Neural progenitor cell (in vitro differentiated cells): ENCODE measurements at regions not wholly inside any gene's neighbourhood (a gene's known extent, or its start where the extent isn't known, plus 50 kb on each side); places are given as distances from the start of the nearest gene placed in this dataset.

Experiments used
- DNase-seq: peaks from one replicate; pipeline ENCODE4 v3.0.0-alpha.2; 2016; ENCODE audit warnings: low spot score
- H2AFZ ChIP-seq: fragments of 200-600 bp; sonication (generic); replicated peaks from 2 replicates; pipeline ENCODE4 v1.6.1; 2016; ENCODE audit warnings: antibody characterized with exemption
- H3F3A ChIP-seq: fragments of 200-600 bp; sonication (generic); 2 replicates; pipeline ENCODE4 v1.6.1; 2016; ENCODE audit warnings: antibody characterized with exemption, low read depth
- H3K27ac ChIP-seq: fragments of 200-600 bp; sonication (generic); 2 replicates; pipeline ENCODE4 v1.5.1; 2016; ENCODE audit warnings: mild to moderate bottlenecking
- H3K27me3 ChIP-seq: fragments of 200-600 bp; sonication (generic); 2 replicates; pipeline ENCODE4 v1.6.1; 2016; ENCODE audit warnings: mild to moderate bottlenecking, moderate library complexity
- H3K36me3 ChIP-seq: fragments of 200-600 bp; sonication (generic); 2 replicates; pipeline ENCODE4 v1.5.1; 2016
- H3K4me1 ChIP-seq: fragments of 200-600 bp; sonication (generic); 2 replicates; pipeline ENCODE4 v1.6.1; 2016; ENCODE audit warnings: mixed run types
- H3K4me2 ChIP-seq: fragments of 200-600 bp; sonication (generic); 2 replicates; pipeline ENCODE4 v1.6.1; 2016
- H3K4me3 ChIP-seq: fragments of 200-600 bp; sonication (generic); 2 replicates; pipeline ENCODE4 v1.5.1; 2016
- H3K79me2 ChIP-seq: fragments of 200-600 bp; sonication (generic); 2 replicates; pipeline ENCODE4 v1.6.1; 2016; ENCODE audit warnings: low read depth
- H3K9ac ChIP-seq: fragments of 200-600 bp; sonication (generic); 2 replicates; pipeline ENCODE4 v1.6.1; 2016
- H3K9me3 ChIP-seq: fragments of 200-600 bp; sonication (generic); 2 replicates; pipeline ENCODE4 v1.5.1; 2016; ENCODE audit warnings: low read depth
- H4K20me1 ChIP-seq: fragments of 200-600 bp; sonication (generic); 2 replicates; pipeline ENCODE4 v1.6.1; 2016; ENCODE audit warnings: low read depth
- H3K27ac Mint-ChIP-seq: 3 replicates; pipeline ENCODE4 v1.8.0; 2021; ENCODE audit warnings: mixed read lengths
- H3K27me3 Mint-ChIP-seq: 2 replicates; pipeline ENCODE4 v1.8.0; 2022; ENCODE audit warnings: low read depth, mild to moderate bottlenecking, inconsistent platforms, moderate library complexity, mixed read lengths; ENCODE audit not compliant: insufficient read depth
- H3K36me3 Mint-ChIP-seq: 3 replicates; pipeline ENCODE4 v1.8.0; 2021; ENCODE audit warnings: mixed read lengths
- H3K4me1 Mint-ChIP-seq: 3 replicates; pipeline ENCODE4 v1.8.0; 2021; ENCODE audit warnings: mixed read lengths
- H3K4me3 Mint-ChIP-seq: 3 replicates; pipeline ENCODE4 v1.8.0; 2021; ENCODE audit warnings: mild to moderate bottlenecking, moderate library complexity, mixed read lengths
- H3K9me3 Mint-ChIP-seq: 3 replicates; pipeline ENCODE4 v1.8.0; 2020; ENCODE audit warnings: mixed read lengths
- EZH2 ChIP-seq: fragments of 200-600 bp; sonication (generic); IDR thresholded peaks from 2 replicates; pipeline ENCODE4 v1.6.1; 2017; ENCODE audit warnings: antibody characterized with exemption, mild to moderate bottlenecking, moderate library complexity
- EZH2phosphoT487 ChIP-seq: fragments of 200-600 bp; sonication (generic); IDR thresholded peaks from 2 replicates; pipeline ENCODE4 v1.6.1; 2017; ENCODE audit warnings: antibody characterized with exemption
- TF ChIP-seq, protein P1 (sequence below): fragments of 200-600 bp; sonication (generic); IDR thresholded peaks from 2 replicates; pipeline ENCODE4 v1.5.1; 2017; ENCODE audit warnings: antibody characterized with exemption, mild to moderate bottlenecking

DNA sequence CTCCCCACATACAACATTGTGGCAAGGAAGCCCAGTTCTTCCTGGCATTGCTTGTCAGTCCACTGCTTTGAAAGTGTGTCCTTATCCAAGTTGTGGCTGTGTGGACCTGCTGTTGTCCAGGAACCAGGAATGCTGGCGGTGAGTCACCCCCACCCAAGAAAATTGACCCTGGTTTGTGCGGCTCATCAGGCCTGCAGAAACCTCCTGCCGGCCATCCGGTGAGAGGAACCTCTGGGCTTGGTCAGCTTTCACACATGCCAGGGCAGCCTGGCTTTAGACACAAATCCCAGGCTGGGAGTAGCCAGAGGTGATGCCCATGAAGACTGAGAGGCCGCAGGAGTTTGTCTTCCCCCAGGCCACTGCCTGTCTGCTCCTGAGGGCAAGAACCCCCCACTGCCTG lies 223.6 kb downstream of the TTLL2 start:
- H3K9me3 ChIP-seq: no peaks in the 10 kb centered on the region
- H3K36me3 ChIP-seq: no peaks in the 10 kb centered on the region
- no peak for TF ChIP-seq EZH2
- H3K4me2 ChIP-seq: no peak overlapping the region
- Mint-ChIP-seq H3K27ac (no peak overlapping the region), H3K4me1 (peaks cover 6% of the 10 kb centered on the region), H3K27me3 (peaks cover 5% of the 10 kb centered on the region), H3K36me3 (no peaks in the 10 kb centered on the region), H3K9me3 (no peaks in the 10 kb centered on the region), H3K4me3 (no peak overlapping the region)
- H3K27me3 ChIP-seq: no peaks in the 10 kb centered on the region
- H3F3A ChIP-seq: no peaks in the 10 kb centered on the region
- H3K79me2 ChIP-seq: no peaks in the 10 kb centered on the region
- no peak overlapping the region for H3K4me3 ChIP-seq
- no peak overlapping the region for H3K27ac ChIP-seq
- no peak overlapping the region for H2AFZ ChIP-seq
- no peak for DNase-seq
- H3K9ac ChIP-seq: no peak overlapping the region
- H4K20me1 ChIP-seq: no peaks in the 10 kb centered on the region
- no peaks in the 10 kb centered on the region for H3K4me1 ChIP-seq

DNA sequence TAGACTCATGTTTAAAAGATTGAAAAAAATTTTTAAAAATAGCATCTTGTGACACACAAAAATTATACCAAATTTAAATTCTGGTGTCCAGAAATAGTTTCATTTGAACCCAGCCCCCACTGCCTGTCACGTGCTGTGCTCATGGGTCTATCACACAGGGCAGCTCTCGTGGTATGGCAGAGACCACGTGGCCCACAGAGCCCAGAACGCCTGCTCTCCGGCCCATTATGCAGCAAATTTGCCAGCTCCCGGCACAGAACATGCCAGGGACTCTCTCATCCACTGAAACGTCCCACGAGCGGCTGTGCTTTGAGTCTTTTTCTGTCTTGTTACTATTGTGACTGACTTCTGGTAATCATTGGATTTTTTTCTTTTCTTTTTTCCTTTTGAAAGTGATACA lies 224.3 kb downstream of the TTLL2 start:
- Histone ChIP-seq H3K27ac (no peak overlapping the region), H4K20me1 (no peaks in the 10 kb centered on the region), H3K27me3 (no peaks in the 10 kb centered on the region), H3K4me3 (no peak overlapping the region), H3F3A (no peaks in the 10 kb centered on the region), H3K9ac (no peak overlapping the region), H2AFZ (no peak overlapping the region), H3K9me3 (no peaks in the 10 kb centered on the region), H3K36me3 (no peaks in the 10 kb centered on the region), H3K4me2 (no peak overlapping the region), H3K4me1 (no peaks in the 10 kb centered on the region), H3K79me2 (no peaks in the 10 kb centered on the region)
- no peak overlapping the region for H3K27ac Mint-ChIP-seq
- no peaks in the 10 kb centered on the region for H3K36me3 Mint-ChIP-seq
- peaks cover 12% of the 10 kb centered on the region for H3K4me1 Mint-ChIP-seq
- DNase-seq: no peak
- peaks cover 6% of the 10 kb centered on the region for H3K27me3 Mint-ChIP-seq
- TF ChIP-seq EZH2phosphoT487 (no peak), EZH2 (no peak)
- TF ChIP-seq, protein P1, sequence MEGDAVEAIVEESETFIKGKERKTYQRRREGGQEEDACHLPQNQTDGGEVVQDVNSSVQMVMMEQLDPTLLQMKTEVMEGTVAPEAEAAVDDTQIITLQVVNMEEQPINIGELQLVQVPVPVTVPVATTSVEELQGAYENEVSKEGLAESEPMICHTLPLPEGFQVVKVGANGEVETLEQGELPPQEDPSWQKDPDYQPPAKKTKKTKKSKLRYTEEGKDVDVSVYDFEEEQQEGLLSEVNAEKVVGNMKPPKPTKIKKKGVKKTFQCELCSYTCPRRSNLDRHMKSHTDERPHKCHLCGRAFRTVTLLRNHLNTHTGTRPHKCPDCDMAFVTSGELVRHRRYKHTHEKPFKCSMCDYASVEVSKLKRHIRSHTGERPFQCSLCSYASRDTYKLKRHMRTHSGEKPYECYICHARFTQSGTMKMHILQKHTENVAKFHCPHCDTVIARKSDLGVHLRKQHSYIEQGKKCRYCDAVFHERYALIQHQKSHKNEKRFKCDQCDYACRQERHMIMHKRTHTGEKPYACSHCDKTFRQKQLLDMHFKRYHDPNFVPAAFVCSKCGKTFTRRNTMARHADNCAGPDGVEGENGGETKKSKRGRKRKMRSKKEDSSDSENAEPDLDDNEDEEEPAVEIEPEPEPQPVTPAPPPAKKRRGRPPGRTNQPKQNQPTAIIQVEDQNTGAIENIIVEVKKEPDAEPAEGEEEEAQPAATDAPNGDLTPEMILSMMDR: no peak
- H3K4me3 Mint-ChIP-seq: no peak overlapping the region
- no peaks in the 10 kb centered on the region for H3K9me3 Mint-ChIP-seq

DNA sequence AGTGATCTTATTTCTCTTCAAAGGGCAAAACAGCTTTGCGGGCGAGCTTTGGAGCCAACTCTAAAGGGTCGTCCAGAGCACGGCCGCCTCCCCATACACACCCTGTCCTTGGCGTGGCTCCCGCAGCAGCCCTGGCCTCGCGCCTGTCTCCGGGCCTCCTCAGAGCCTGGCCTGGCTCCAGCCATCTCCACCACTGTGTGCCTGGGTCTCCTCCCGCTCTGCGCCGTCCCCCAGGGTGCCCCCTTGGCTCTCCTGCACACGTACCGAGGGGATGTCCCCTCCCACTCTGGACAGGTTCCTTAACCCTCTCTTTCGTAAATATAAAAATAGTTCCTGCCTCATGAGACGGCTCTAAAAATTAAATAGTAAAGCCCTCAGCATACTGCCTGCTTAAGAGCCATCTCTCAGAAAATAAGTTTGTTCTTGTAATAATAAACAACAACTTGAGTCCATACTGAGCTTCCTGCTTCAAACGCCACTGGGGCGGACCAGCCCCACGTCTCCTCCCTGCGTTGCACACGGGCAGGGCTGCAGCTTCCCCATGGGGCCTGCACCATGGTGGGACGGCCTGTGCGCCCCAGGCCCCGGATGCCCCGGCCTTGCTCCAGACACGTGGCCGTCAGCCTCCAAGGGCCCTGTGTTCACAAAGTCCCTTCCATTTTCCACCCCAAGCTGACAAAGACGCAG lies 226.2 kb downstream of the TTLL2 start:
- peaks cover 6% of the 10 kb centered on the region for H3K9me3 Mint-ChIP-seq
- no peak overlapping the region for H3K4me3 Mint-ChIP-seq
- Histone ChIP-seq H3F3A (no peaks in the 10 kb centered on the region), H2AFZ (no peak overlapping the region), H3K27ac (no peak overlapping the region), H3K79me2 (no peaks in the 10 kb centered on the region), H3K4me1 (no peaks in the 10 kb centered on the region), H3K27me3 (no peaks in the 10 kb centered on the region), H3K4me2 (no peak overlapping the region), H3K9me3 (no peaks in the 10 kb centered on the region), H4K20me1 (no peaks in the 10 kb centered on the region), H3K4me3 (no peak overlapping the region), H3K36me3 (no peaks in the 10 kb centered on the region), H3K9ac (no peak overlapping the region)
- TF ChIP-seq EZH2: no peak
- TF ChIP-seq, protein P1: no peak
- no peak for TF ChIP-seq EZH2phosphoT487
- no peak for DNase-seq
- peaks cover 8% of the 10 kb centered on the region for H3K27me3 Mint-ChIP-seq
- no peaks in the 10 kb centered on the region for H3K36me3 Mint-ChIP-seq
- H3K27ac Mint-ChIP-seq: no peak overlapping the region
- H3K4me1 Mint-ChIP-seq: peaks cover 12% of the 10 kb centered on the region

DNA sequence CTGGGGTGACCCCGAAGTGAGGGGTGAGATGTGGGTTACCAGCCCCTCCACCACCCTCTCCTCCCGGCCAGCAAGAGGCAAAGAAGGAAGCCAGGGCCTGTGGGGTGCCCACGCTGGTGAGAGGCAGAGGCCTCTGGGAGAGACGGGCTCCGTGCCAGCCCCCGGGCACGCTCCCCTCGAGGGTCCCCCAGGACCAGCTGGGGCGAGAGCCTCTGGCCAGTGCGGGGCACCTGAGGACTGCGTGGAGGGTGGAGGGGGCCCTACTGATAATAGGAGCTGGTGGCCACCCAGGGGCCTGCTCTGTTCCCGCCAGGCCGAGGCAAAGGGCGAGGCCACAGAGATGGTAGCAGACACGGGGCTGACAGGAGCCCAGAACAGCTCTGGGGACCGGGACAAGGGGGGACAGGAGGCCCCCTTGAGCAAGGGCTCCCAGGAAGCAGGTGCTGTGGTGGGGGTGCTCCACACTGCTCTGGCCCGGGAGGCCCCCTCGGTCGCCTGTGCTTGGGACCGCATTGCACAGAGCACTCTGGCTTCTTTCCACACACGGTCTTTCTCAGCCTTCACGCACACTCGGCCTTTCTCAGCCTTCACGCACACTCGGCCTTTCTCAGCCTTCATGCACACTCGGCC lies 226.9 kb downstream of the TTLL2 start:
- peaks cover 12% of the 10 kb centered on the region for H3K4me1 Mint-ChIP-seq
- H3K9me3 ChIP-seq: no peaks in the 10 kb centered on the region

More for the DNA sequence above, 226.9 kb downstream of the TTLL2 start:
- Histone ChIP-seq H3K4me1 (no peaks in the 10 kb centered on the region), H3K79me2 (no peaks in the 10 kb centered on the region), H3K4me2 (no peak overlapping the region), H3K4me3 (no peak overlapping the region), H2AFZ (no peak overlapping the region), H3K27ac (no peak overlapping the region), H3F3A (no peaks in the 10 kb centered on the region), H3K9ac (no peak overlapping the region), H3K36me3 (no peaks in the 10 kb centered on the region), H4K20me1 (no peaks in the 10 kb centered on the region), H3K27me3 (no peaks in the 10 kb centered on the region)
- no peak overlapping the region for H3K27ac Mint-ChIP-seq
- H3K4me3 Mint-ChIP-seq: no peak overlapping the region
- H3K9me3 Mint-ChIP-seq: peaks cover 9% of the 10 kb centered on the region
- TF ChIP-seq EZH2 (no peak), EZH2phosphoT487 (no peak)
- TF ChIP-seq, protein P1: no peak
- DNase-seq: no peak
- no peaks in the 10 kb centered on the region for H3K36me3 Mint-ChIP-seq
- H3K27me3 Mint-ChIP-seq: peaks cover 5% of the 10 kb centered on the region
